ENCODE measurements at regions not wholly inside any gene's neighbourhood (a gene's known extent, or its start where the extent isn't known, plus 50 kb on each side); places are given as distances from the start of the nearest gene placed in this dataset.

GRCh38 chr12:11556682-11557081, 92.8 kb upstream of the ETV6 start:
- no peak overlapping the region for H3K27ac ChIP-seq
- TF ChIP-seq CTCF (conservative IDR thresholded peaks at IDR 0.05): no peak
- TF ChIP-seq ZFX (IDR thresholded peaks at IDR 0.05): no peak

- no peak for TF ChIP-seq ZFX (IDR thresholded peaks at IDR 0.05)
- TF ChIP-seq CTCF (conservative IDR thresholded peaks at IDR 0.05): no peak
- no peak overlapping the region for H3K27ac ChIP-seq
These were observed 89.7 kb upstream of the ETV6 start for GRCh38 chr12:11559626-11560340.

- TF ChIP-seq CTCF (conservative IDR thresholded peaks at IDR 0.05) (no peak), ZFX (IDR thresholded peaks at IDR 0.05) (no peak)
- H3K27ac ChIP-seq: no peak overlapping the region
These were observed 88.1 kb upstream of the ETV6 start for GRCh38 chr12:11561411-11561810.

- no peak overlapping the region for H3K27ac ChIP-seq
- TF ChIP-seq ZFX (IDR thresholded peaks at IDR 0.05): no peak
- TF ChIP-seq CTCF (conservative IDR thresholded peaks at IDR 0.05): no peak
These were observed 85.4 kb upstream of the ETV6 start for GRCh38 chr12:11563785-11564739.

- no peak overlapping the region for H3K27ac ChIP-seq
- TF ChIP-seq CTCF (conservative IDR thresholded peaks at IDR 0.05): no peak
- TF ChIP-seq ZFX (IDR thresholded peaks at IDR 0.05): no peak
These were observed 84.4 kb upstream of the ETV6 start for GRCh38 chr12:11564984-11565651.

- TF ChIP-seq ZFX (IDR thresholded peaks at IDR 0.05) (no peak), CTCF (conservative IDR thresholded peaks at IDR 0.05) (no peak)
- no peak overlapping the region for H3K27ac ChIP-seq
These were observed 83.7 kb upstream of the ETV6 start for GRCh38 chr12:11565752-11566151.

All from C4-2B (cell line).